ENCODE measurements at regions not wholly inside any gene's neighbourhood (a gene's known extent, or its start where the extent isn't known, plus 50 kb on each side); places are given as distances from the start of the nearest gene placed in this dataset.

- Mint-ChIP-seq H3K27me3 (ENCODE audit: insufficient read depth) (peaks cover 2% of the 10 kb centered on the region), H3K9me3 (no peaks in the 10 kb centered on the region), H3K27ac (no peak overlapping the region), H3K4me1 (ENCODE audit: low read depth) (no peaks in the 10 kb centered on the region), H3K36me3 (ENCODE audit: low read depth) (no peaks in the 10 kb centered on the region), H3K4me3 (no peak overlapping the region)
- intact Hi-C loops (cut with micrococcal nuclease), result no loop called here
- DNase-seq (ENCODE audit: low spot score), result no peak
Observed at GRCh38 chr5:175365866-175366265, 78.1 kb downstream of the DRD1 start.

- H3K27ac Mint-ChIP-seq, result no peak overlapping the region
- H3K27me3 Mint-ChIP-seq (ENCODE audit: insufficient read depth), result peaks cover 11% of the 10 kb centered on the region
- no peak overlapping the region for H3K4me3 Mint-ChIP-seq
- no peaks in the 10 kb centered on the region for H3K4me1 Mint-ChIP-seq (ENCODE audit: low read depth)
- no peaks in the 10 kb centered on the region for H3K36me3 Mint-ChIP-seq (ENCODE audit: low read depth)
- DNase-seq (ENCODE audit: low spot score), result no peak
- intact Hi-C loops (cut with micrococcal nuclease), result no loop called here
- H3K9me3 Mint-ChIP-seq, result no peaks in the 10 kb centered on the region
Observed at GRCh38 chr5:175363300-175363699, 80.7 kb downstream of the DRD1 start.

DNA sequence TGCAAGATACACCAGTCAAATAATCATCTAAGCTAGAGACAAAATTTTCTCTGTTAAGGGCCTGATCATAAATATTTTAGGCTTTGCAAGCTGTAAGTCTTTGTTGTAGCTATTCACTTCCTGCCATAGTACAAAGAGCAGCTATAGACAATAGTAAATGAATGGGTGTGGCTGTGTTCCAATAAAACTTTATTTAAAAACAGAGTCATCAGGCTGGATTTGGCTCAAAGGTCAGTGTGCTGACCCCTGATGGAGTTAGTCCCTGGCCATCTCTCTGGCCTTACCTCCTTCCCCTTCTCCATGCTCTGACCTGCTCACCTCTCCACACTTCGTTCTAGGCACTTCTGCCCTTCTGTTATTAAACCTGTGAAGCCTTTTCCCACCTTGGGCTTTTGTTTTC lies 86.0 kb downstream of the DRD1 start:
- H3K4me1 Mint-ChIP-seq (ENCODE audit: low read depth), result no peaks in the 10 kb centered on the region
- H3K36me3 Mint-ChIP-seq (ENCODE audit: low read depth), result no peaks in the 10 kb centered on the region
- no peak for DNase-seq (ENCODE audit: low spot score)
- intact Hi-C loops (cut with micrococcal nuclease), result no loop called here
- peaks cover 19% of the 10 kb centered on the region for H3K27me3 Mint-ChIP-seq (ENCODE audit: insufficient read depth)
- no peak overlapping the region for H3K27ac Mint-ChIP-seq
- no peak overlapping the region for H3K4me3 Mint-ChIP-seq
- H3K9me3 Mint-ChIP-seq, result no peaks in the 10 kb centered on the region

DNA sequence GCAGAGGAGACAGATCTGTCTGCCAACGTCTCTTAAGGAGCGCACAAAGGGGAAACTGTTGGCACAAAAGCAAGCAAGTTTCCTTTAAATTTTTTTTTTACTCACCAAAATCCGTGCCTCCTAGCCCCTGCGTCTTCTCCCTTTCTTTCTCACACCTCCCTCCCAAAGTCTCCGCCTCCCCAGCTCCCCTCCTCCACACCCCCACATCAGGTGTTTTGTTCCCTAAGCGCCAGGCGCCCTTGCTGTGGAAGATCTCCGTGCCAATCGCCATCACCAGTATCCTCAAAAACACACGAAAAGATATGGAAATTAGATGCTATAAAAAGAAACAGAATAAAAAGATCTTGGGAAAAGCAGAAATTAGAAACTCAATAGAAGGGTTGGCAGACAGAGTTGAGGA lies 87.6 kb downstream of the DRD1 start:
- H3K4me3 Mint-ChIP-seq, result no peak overlapping the region
- H3K27ac Mint-ChIP-seq, result no peak overlapping the region
- no peak for DNase-seq (ENCODE audit: low spot score)
- peaks cover 19% of the 10 kb centered on the region for H3K27me3 Mint-ChIP-seq (ENCODE audit: insufficient read depth)
- intact Hi-C loops (cut with micrococcal nuclease), result no loop called here
- H3K36me3 Mint-ChIP-seq (ENCODE audit: low read depth), result no peaks in the 10 kb centered on the region
- no peaks in the 10 kb centered on the region for H3K9me3 Mint-ChIP-seq
- no peaks in the 10 kb centered on the region for H3K4me1 Mint-ChIP-seq (ENCODE audit: low read depth)

DNA sequence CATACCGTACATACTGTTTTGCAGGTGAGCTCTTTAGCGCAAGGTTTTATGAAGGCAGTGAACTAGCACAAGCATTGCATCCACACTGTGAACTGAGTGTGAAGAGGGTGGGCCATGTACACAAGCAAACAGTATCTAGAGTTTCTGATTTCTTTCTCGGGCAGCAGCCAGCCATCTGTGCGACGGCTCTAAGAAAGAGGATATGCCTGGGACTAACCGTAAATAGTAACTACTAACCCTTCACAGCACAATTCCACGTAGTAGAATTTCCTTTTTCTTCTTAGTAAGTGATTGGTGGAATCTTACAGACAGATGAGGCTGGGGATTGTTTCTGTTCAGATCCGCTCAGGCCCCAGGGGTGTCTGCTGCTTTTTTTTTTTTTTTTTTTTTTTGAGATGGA lies 89.0 kb downstream of the DRD1 start:
- Mint-ChIP-seq H3K36me3 (ENCODE audit: low read depth) (no peaks in the 10 kb centered on the region), H3K27ac (no peak overlapping the region), H3K27me3 (ENCODE audit: insufficient read depth) (peaks cover 19% of the 10 kb centered on the region), H3K4me3 (no peak overlapping the region), H3K9me3 (no peaks in the 10 kb centered on the region), H3K4me1 (ENCODE audit: low read depth) (no peaks in the 10 kb centered on the region)
- DNase-seq (ENCODE audit: low spot score), result no peak
- intact Hi-C loops (cut with micrococcal nuclease), result no loop called here

DNA sequence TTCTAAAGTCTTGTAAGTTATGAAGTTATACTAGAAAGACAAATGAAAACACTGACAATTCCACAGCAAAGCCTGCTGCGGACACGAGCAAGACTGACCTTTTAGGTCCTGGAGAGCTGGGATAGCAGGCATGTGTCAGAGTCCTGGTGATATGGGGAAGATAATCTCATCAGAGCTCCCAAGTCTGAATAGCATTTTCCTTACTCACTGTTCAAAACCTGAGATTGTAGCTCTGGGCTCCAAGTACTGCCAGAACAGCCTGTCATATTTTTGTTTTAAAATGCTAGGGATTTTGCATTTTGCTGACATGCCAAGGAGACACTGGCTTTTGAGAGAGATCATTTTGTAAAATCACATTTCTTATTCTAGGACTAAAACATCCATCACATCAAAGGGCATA lies 90.1 kb downstream of the DRD1 start:
- DNase-seq (ENCODE audit: low spot score), result no peak
- H3K4me3 Mint-ChIP-seq, result no peak overlapping the region
- no peaks in the 10 kb centered on the region for H3K4me1 Mint-ChIP-seq (ENCODE audit: low read depth)
- H3K27me3 Mint-ChIP-seq (ENCODE audit: insufficient read depth), result peaks cover 12% of the 10 kb centered on the region
- no peaks in the 10 kb centered on the region for H3K36me3 Mint-ChIP-seq (ENCODE audit: low read depth)
- no peak overlapping the region for H3K27ac Mint-ChIP-seq
- intact Hi-C loops (cut with micrococcal nuclease), result no loop called here
- H3K9me3 Mint-ChIP-seq, result no peaks in the 10 kb centered on the region

- Mint-ChIP-seq H3K27ac (no peak overlapping the region), H3K9me3 (no peaks in the 10 kb centered on the region), H3K27me3 (ENCODE audit: insufficient read depth) (peaks cover 6% of the 10 kb centered on the region), H3K36me3 (ENCODE audit: low read depth) (no peaks in the 10 kb centered on the region), H3K4me3 (no peak overlapping the region), H3K4me1 (ENCODE audit: low read depth) (no peaks in the 10 kb centered on the region)
- intact Hi-C loops (cut with micrococcal nuclease), result no loop called here
- no peak for DNase-seq (ENCODE audit: low spot score)
Observed at GRCh38 chr5:175351897-175352590, 91.9 kb downstream of the DRD1 start.

GRCh38 chr5:175351126-175351525 lies 92.9 kb downstream of the DRD1 start:
- intact Hi-C loops (cut with micrococcal nuclease), result no loop called here
- peaks cover 5% of the 10 kb centered on the region for H3K27me3 Mint-ChIP-seq (ENCODE audit: insufficient read depth)
- no peaks in the 10 kb centered on the region for H3K9me3 Mint-ChIP-seq

DNA sequence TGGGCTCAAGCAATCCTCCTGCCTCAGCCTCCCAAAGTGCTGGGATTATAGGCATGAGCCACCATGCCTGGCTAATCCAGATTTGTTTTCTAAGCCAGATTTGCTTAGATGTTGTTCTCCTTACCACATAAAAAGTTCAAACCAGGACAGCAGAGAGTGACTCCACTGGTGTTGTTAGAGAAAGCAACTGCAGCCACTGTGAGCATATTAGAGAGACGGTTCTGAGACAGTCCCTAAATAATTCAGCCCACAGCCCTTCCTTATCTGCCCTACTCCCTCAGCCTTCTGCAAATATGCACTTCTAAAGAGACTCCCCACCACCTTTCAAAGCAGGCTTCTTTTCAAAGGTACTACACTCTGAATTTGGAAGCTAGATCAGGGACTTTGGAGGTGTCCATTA lies 96.1 kb downstream of the DRD1 start:
- Mint-ChIP-seq H3K9me3 (no peaks in the 10 kb centered on the region), H3K27me3 (ENCODE audit: insufficient read depth) (peaks cover 2% of the 10 kb centered on the region), H3K36me3 (ENCODE audit: low read depth) (no peaks in the 10 kb centered on the region), H3K27ac (no peak overlapping the region), H3K4me1 (ENCODE audit: low read depth) (no peaks in the 10 kb centered on the region), H3K4me3 (no peak overlapping the region)
- intact Hi-C loops (cut with micrococcal nuclease), result no loop called here
- DNase-seq (ENCODE audit: low spot score), result no peak

More at GRCh38 chr5:175351126-175351525, 92.9 kb downstream of the DRD1 start:
- H3K27ac Mint-ChIP-seq, result no peak overlapping the region
- H3K4me3 Mint-ChIP-seq, result no peak overlapping the region
- H3K36me3 Mint-ChIP-seq (ENCODE audit: low read depth), result no peaks in the 10 kb centered on the region
- DNase-seq (ENCODE audit: low spot score), result no peak
- no peaks in the 10 kb centered on the region for H3K4me1 Mint-ChIP-seq (ENCODE audit: low read depth)

GRCh38 chr5:175347027-175347426 lies 97.0 kb downstream of the DRD1 start:
- Mint-ChIP-seq H3K4me1 (ENCODE audit: low read depth) (no peaks in the 10 kb centered on the region), H3K4me3 (no peak overlapping the region), H3K27me3 (ENCODE audit: insufficient read depth) (peaks cover under 1% of the 10 kb centered on the region), H3K9me3 (no peaks in the 10 kb centered on the region), H3K27ac (no peak overlapping the region), H3K36me3 (ENCODE audit: low read depth) (no peaks in the 10 kb centered on the region)
- intact Hi-C loops (cut with micrococcal nuclease), result no loop called here
- no peak for DNase-seq (ENCODE audit: low spot score)

- Mint-ChIP-seq H3K4me1 (ENCODE audit: low read depth) (no peaks in the 10 kb centered on the region), H3K9me3 (no peaks in the 10 kb centered on the region), H3K4me3 (no peak overlapping the region), H3K27ac (no peak overlapping the region), H3K36me3 (ENCODE audit: low read depth) (no peaks in the 10 kb centered on the region), H3K27me3 (ENCODE audit: insufficient read depth) (no peaks in the 10 kb centered on the region)
- intact Hi-C loops (cut with micrococcal nuclease), result no loop called here
- no peak for DNase-seq (ENCODE audit: low spot score)
Observed at GRCh38 chr5:175344331-175345195, 99.4 kb downstream of the DRD1 start.

DNA sequence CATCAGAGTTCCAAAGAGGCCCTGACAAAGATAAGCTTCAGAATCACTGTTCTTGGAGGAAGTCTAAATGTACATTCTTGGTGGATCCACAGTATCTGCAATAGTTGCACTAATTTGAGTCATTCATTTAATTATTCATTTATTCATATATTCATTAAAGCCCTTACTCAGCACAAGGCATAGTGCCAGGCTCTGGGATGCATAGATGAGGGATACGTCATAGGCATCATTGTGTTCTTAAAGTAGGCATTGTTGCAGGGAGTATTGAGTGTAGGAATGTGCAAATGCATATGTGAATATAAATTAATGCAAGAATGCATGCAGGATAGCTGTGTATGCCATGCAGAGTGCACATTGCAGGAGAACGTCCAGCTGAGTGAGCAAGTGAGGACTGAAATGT lies 100.7 kb downstream of the DRD1 start:
- no peaks in the 10 kb centered on the region for H3K36me3 Mint-ChIP-seq (ENCODE audit: low read depth)
- intact Hi-C loops (cut with micrococcal nuclease), result no loop called here

GRCh38 chr5:175340180-175340579 lies 103.8 kb downstream of the DRD1 start:
- intact Hi-C loops (cut with micrococcal nuclease), result no loop called here
- Mint-ChIP-seq H3K9me3 (no peaks in the 10 kb centered on the region), H3K4me1 (ENCODE audit: low read depth) (no peaks in the 10 kb centered on the region), H3K27ac (no peak overlapping the region), H3K27me3 (ENCODE audit: insufficient read depth) (peaks cover 3% of the 10 kb centered on the region), H3K36me3 (ENCODE audit: low read depth) (no peaks in the 10 kb centered on the region), H3K4me3 (no peak overlapping the region)
- DNase-seq (ENCODE audit: low spot score), result no peak

More for the DNA sequence above, 100.7 kb downstream of the DRD1 start:
- Mint-ChIP-seq H3K4me1 (ENCODE audit: low read depth) (no peaks in the 10 kb centered on the region), H3K27ac (no peak overlapping the region), H3K9me3 (no peaks in the 10 kb centered on the region), H3K27me3 (ENCODE audit: insufficient read depth) (no peaks in the 10 kb centered on the region), H3K4me3 (no peak overlapping the region)
- DNase-seq (ENCODE audit: low spot score), result no peak

All from activated T-helper 1 cell treated with anti-CD3 and anti-CD28 coated beads, Interleukin-12 subunit alpha, Interleukin-12 subunit beta, Interleukin-2, Interleukin-4 antibody, amounts not matched to agents 30 ng/mL and 10 ng/mL and 1 ng/mL, durations not matched to agents 14 hours and 24 hours and 36 hours (primary cell).